GM18861 (cell line): ENCODE measurements at regions not wholly inside any gene's neighbourhood (a gene's known extent, or its start where the extent isn't known, plus 50 kb on each side); places are given as distances from the start of the nearest gene placed in this dataset.

Experiments used
- ATAC-seq: cut with Tn5 transposase; IDR thresholded peaks from one replicate; pipeline ENCODE4 v1.9.1; 2021; ENCODE audit not compliant: unreplicated experiment

DNA sequence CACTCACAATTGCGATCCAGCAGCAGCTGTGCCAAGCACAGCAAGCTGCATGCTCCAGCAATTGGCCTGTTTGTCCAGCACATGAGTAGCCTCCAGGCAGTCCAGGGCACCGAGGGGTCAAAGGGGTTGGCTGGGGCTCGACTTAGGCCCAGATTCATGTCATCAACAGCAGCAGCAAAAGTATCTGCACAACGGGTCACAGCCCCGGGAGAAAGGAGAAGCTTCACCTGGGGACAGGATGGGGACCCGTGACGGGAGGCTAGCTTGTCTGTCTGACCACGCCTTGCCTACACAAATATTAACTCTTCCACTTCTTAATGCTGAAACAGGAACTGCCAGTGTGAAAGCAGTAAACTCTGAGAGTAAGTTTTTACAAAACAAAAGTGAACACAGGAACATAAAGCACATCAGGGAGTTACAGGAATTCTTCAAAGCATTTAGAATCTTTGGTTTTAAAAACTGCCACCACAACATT, 191.2 kb downstream of the PIK3R1 start:
- peak; percentile 84 for ATAC-seq

DNA sequence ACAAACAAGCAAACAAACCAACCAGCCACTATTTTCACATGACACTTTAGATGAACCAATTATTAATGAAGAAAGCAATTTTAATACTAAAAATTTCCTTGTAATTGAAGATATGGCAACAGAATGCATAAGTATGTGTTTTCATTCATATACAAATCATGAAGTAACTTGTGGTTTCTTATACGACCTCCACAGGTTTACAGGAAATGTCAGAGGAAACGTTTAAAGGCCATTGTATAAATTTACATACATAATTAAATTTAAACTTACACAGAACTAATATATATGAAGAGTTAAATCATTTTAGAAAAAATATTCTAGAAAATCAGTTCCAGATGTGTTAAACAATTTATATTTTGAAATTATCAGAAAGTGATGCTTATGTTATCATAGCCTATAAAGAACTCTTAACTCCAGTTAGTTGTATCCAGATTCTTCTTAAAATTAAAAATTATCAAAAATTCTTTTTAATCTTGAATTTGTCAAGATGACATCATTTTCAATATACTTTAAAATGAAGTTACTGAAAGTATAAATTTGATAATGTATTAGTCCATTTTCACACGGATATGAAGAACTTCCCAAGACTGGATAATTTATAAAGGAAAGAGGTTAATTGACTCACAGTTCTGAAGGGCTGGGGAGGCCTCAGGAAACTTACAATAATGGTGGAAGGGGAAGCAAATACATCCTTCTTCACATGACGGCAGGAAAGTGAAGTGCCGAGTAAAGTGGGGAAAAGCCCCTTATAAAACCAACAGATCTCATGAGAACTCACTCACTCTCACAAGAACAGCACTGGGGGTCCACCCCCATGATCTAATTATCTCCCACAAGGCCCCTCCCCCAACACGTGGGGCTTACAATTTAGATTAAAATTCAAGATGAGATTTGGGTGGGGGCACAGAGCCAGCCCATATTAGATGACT, 192.0 kb downstream of the PIK3R1 start:
- ATAC-seq = no peak

DNA sequence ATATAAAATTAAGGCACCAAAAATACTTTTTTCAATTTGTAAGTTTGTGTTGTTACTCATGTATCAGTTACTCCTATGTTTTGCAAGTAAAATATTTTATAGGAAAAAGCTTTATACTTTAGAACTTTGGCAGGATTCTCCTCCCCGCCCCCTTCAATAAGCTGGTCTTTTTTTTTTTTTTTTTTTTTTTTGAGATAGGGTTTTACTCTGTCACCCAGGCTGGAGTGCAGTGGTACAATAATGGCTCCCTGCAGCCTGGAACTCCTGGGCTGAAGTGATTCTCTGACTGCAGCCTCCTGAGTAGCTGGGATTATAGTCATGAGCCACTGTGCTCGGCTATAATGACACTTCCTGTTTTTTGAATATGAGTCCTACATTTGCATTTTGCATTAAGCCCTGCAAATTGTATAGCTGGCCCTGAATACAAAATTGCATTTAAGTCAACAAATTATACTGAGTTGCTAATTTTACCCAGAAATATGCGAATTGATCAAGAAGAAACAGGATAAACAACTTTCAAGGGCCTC, 192.9 kb downstream of the PIK3R1 start:
- ATAC-seq = no peak

DNA sequence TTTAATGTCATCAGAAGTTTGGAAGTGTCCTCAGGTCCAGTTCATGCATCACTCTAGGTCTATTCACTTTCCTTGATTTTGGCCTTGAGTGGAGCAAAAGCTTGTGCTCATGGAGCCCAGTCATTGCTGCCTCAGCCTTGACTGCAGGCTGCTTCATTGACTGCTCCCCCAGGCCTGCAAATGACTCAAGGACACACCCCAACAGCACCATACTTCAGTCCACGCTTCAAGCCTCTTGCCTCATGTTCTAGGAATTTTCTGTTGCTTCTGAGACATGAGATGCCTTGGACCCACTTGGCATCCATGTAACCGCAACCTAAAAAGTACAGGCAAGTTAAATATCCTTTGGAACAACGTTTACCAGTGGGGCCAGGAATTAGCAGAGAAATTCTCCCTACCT, 193.7 kb downstream of the PIK3R1 start:
- no peak for ATAC-seq

DNA sequence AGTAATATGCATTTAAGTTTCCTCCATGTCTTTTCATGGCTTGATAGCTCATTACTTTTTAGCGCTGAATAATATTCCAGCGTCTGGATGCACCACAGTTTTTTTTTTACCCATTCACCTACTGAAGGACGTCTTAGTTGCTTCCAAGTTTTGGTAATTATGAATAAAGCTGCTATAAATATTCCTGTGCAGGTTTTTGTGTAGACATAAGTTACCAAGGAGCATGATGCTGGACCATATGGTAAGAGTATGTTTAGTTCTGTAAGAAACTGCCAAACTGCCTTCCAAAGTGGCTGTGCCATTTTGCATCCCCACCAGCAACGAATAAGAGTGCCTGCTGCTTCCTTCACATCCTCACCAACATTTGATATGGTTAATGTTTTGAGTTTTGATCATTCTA, 195.6 kb downstream of the PIK3R1 start:
- ATAC-seq = no peak

DNA sequence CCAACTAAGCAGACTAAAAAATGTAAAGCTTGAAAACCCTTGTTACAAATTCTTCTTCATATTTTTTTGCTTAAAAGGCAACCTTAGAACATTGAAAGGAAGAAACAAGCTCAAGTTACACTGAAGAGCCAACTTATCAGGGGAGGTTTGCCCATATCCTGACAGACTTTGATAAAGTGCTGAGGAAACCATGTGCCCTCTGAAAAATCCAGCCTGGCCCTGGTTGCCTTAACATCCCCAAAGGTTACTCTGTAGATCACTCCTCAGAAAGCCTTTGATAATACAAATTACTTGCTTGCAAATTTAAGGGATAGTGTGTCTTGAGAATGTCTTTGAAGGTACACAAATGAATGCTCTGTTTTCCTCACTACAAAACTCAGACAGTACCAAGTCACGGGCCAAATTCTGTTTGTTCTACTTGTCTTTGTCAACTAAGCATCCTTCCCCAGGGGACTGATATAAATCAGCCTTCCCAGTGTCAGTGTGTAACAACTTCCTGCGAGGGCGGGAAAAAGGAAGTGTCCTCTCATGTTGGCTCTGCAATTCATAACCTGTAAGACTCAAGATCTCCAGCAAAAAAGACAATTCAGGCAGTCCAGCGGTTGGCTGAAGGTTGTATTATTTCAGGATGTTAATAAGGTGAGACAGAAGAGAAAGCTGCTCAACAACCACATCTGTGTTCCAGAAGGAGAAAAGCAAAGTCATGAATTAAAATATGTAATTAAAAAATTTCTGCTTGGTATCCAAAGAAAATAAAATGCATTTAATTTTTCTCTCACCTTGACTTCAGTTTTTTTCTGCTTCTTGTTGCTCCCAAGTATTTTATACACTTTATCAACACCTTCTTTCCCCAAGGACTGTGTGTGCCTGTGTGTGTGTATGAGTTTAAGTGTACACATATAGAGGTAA, 199.9 kb downstream of the PIK3R1 start:
- no peak for ATAC-seq

DNA sequence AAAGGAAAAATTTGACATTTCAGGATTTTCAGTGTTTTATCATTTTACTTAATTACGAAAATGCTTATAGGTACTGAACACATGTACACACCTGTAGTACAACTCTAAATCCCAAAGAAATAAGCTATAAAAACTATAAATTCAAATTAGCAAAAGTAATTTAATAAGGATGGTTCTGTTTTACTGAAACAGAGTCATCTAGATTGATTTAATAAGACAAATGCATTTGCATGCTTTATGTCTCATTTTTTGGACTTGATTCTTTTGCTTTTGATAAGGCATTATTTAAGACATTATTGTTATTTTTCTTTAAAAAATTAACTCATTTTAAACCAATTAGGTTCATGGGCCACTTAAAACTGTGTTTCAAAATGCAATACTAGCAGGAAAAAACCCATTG, 201.2 kb downstream of the PIK3R1 start:
- ATAC-seq = no peak

DNA sequence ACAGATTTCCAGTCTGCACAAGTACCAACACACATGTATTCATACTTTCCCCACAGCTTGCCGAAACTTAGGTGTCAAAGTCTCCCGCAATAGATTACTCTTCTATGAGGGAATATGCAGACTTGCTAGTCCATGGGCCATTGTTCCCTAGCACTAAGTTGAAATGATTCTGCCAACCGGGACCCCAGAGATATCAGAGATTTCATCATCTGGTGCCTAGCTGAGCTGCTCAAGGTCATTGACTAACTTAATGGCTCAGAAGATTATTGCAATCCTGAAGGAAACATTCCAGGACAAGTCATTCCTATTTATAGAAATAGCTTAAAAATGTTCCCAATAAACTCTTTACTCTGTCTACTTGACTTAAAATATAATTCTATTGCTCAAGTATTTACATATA, 202.6 kb downstream of the PIK3R1 start:
- ATAC-seq = no peak

DNA sequence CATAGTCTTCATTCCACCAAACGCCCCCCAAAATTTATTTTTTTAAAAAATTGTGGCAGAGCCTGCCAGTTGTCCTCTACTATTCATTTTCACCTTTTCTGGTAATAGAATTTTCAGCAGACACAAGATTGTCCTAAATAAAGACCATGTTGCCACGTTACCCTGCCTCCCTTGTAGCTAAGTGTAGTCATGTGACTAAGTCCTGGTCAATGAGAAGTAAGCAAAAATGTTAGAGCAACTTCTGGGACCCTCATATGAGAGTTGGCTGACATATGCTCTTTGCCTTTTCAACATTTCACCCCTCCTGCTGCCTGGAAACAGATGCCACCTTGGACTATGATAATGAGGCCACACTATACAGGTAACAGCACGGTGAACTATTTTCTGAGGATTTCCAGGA, 203.1 kb downstream of the PIK3R1 start:
- ATAC-seq = no peak

DNA sequence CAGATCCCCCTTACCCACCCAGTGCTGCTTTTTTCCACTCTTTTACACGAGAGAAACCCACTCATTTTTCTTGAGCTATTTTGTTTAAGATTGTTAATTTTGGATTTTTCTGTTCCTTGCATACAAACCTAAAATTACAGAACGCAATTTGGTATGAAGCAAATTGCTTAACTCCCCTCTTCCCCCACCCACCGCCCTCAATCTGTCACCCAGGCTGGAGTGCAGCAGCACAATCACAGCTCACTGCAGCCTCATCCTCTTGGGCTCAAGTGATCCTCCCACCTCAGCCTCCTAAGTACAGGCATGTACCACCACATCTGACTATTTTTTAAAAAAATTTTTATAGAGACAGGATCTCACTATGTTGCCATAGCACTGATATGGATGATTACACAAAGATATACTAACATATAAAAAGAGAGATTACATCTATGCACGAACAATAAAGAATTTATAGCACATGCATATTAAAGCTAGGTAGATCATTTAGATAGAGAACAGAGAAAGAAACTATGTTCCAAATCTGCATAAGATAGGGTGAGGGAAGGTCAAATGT, 203.6 kb downstream of the PIK3R1 start:
- ATAC-seq = no peak

DNA sequence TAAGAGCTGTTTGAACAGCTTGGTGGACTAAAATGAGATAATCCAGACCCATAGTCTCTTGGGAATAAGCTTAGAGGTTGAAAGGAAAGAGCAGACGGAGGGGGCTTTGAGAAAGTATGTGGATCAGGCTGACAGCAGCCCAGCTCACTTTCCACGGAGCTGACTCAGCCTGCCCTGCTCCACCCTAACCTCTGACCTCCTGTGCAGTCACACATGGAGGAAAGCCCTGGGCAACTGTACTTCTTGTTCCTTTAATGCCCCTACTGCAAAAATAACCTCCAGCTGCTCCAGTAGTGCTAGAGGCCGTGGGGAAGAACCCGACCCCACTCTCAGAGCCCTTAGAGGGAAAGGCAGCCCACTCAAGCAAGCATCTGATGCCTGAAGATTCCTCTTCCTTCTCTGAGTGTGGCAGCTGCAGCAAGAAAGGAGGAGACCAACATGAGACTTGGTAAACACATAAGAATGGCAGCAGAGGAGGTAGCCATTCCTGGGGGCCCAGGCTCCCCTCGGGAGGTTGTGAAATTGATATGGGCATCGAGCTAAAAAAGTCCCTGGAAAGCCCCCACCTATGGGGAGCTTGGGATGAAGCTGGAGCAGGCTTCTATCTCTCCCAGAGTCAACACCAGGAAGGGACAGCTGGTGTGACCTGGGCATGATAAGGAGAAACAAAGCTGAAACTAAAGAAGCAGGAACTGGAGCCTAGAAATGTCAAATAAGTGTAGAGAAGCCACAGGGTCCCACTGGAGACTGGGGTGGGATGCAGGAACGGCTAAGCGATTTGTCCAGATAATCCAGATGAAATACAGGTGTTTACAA, 204.3 kb downstream of the PIK3R1 start:
- ATAC-seq = no peak

DNA sequence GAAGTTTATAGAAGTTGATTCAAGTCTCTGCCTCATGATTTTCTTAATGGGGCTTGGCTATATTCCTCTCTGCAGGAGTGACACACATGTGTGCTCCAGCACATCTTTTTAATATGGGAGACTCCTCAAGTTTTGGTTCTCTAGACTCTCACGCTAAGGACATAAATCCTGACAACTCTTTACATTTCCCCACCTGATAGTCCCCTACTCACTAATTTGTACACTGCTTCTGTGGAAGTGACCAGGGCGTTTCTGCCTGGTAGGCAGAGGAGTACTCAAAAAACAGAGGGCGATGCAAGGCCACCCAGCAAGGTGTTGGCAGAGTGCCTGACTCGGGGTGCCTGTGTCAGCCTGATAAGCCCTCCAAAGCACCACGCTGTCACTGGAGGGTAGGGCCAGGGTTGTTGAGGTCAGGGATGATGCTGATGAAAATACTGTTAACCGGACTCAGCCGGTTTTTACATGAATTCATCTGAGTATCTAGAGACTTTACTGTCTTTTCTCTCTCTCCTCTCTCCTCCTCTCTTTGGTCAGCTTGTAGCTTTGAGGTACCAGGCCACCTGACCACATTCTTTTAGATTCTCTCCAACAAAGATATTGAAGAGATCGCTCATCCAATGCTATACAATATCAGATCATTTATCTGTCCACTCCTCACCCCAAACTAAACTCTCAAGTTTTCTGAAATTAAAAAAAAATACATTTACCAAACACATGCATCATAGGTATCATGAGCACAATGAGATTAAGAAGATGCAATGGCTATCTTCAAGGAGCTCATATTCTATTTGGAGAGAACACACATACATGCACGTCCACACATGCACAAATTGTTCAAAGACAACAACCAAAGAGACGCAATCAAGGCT, 205.2 kb downstream of the PIK3R1 start:
- no peak for ATAC-seq

DNA sequence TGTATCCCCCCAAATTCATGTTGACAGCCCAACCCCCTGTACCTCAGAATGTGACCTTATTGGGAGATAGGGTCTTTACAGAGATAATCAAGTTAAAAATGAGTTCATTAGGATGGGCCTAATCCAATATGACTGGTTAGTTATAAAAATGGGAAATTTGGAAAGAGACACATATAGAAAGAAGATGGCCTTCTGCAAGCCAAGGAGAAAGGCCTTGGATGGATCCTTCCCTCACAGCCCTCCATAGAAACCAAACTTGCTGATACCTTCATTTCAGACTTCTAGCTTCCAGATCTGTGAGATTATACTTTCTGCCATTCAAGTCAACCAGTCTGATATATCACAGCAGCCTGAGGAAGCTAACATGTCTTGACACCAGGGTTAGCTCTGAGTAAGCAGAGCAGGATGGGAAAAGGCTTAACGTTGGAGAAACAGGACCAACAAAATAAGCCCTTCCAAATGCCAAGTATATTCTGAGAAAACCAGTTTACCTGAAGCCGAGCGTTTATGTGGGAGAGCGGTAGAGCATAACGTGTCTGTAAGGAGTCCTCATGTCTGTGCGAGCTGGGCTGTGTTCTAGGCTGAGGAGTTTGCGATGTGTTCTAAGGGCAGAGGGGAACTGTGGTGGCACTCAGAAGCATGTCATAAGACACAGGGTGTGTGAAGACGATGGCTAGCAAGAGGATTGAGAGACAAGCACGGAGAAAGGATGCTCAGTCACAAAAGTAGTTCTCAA, 206.1 kb downstream of the PIK3R1 start:
- no peak for ATAC-seq

DNA sequence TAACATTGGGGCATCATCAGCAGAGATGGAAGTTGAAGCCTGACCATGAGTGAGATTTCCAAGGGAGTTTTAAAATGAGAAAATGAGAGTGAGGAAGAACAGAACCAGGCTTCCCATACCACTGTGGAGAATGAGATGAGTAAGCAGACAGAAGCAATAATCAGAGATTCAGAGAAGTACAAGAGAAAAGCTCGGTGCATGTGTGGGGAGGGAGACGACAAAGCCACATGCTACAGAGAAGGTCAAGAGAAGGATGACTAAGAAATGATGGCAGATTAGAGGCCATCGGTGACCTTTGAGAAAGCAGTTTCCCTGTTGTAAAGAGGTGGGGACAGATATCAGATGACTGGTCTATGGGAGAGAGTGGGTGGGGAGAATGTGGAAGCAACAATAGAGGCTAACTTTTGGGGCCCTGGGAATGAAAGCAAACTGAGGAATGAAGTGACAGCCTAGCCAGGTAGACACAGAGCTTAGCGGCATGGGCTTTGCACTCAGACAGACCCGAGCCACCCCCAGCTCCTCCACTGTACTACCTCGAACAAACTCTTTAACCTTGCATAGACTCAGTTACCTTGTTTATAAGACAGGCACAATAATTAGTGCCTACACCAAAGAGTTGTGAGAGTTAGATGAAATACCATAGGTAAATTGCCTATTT, 207.7 kb downstream of the PIK3R1 start:
- no peak for ATAC-seq

DNA sequence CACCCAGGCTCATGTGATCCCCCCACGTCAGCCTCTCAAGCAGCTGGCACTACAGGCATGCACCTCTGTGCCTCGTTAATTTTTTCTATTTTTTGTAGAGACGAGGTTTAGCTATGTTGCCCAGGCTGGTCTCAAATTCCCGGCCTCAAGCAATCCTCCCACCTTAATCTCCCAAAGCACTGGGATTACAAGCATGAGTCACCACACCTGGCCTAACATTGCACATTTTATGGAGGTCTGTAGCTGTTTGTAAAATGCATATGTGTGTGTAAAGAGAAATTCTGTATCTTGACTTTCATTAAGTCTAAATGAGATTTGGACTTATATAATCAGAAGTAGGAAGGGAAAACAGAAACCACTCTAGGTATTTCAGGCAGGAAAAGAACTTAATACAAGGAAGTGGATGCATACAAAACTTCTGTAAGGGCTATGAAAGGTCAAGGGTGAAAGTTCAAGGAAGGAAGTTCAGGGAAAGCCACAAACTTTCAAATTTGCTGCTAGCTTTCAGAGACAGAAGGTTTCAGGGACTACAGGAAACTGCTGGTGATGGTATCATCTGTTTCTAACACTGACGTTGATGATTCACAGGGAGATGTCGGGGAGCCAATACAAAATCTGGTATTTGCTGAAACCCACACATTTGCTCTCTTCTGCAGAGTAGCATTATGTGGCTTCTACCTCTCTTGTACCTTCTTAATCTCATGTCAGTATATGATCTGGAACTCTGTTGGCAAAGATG, 209.4 kb downstream of the PIK3R1 start:
- ATAC-seq = peak; percentile 95

DNA sequence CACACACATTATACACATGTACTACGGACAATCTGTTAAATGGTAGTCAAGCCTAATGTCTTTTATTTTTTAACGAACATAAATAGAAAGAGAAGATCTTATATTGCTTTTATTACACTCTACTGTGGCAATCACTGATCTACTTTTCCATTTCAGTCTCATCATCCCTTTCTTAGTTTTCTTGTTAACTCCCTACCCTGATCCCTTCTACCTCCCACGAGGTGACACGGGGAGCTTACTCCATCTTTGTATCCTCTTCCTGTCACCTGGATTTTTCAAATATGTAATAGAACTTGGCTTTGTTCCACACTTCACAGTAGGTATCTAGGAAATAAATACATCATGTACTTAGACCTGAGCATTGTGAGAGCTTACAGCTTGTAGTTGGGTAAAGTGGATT, 211.0 kb downstream of the PIK3R1 start:
- ATAC-seq = no peak

DNA sequence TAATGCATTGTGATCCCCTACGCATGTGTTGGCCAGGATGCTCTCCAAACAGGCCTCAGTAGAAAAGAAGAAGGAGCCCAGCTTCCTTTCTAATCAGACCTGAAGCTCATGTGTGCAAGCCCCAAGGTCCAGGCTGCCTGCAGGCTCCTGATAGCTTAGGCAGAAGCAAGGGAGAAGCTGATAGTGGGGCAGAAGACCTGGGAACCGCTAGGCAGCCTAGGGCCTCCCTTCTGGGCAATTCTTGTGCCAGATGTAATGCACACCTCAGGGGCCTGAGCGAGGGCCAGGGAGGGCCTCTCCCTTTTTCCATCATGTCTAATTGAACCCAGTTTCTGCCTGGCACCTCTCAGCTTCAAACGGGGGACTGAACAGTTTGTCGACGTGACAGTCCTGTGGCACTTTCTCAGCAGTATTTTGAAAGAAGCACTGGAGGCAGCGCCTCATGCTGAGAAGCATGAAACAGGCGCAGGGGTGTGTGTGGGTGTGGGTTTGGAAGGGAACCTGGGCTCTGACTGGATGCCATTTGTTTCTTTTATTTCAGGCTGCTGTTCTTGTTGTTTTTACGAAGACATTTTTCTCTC, 212.8 kb downstream of the PIK3R1 start:
- ATAC-seq = no peak
